Natural killer cell (primary cell): ENCODE measurements at regions not wholly inside any gene's neighbourhood (a gene's known extent, or its start where the extent isn't known, plus 50 kb on each side); places are given as distances from the start of the nearest gene placed in this dataset.

ENCODE experiments used
- ATAC-seq, 3 donors: fragments of 150-1000 bp in 2 of 3; fragments of 200-7000 bp in 1 of 3; cut with Tn5 transposase; 1 replicate in 1 of 3; 2 replicates in 2 of 3; pipeline ENCODE4 v1.10.0; 2021; ENCODE audit warnings: mild to moderate bottlenecking in 2 of 3, moderate library complexity in 2 of 3
- DNase-seq, 2 donors: peaks; one replicate each; pipeline versions ENCODE4 v3.0.0 to v3.0.0-alpha.2; 2013 to 2021; ENCODE audit warnings: mixed read lengths in 1 of 2
- H3K27ac ChIP-seq: one replicate; pipeline ENCODE4 v1.5.1; 2013; ENCODE audit warnings: mild to moderate bottlenecking, low read length
- H3K27me3 ChIP-seq: one replicate; pipeline ENCODE4 v1.6.1; 2013; ENCODE audit warnings: low read length; ENCODE audit not compliant: control insufficient read depth, insufficient read depth
- H3K36me3 ChIP-seq: one replicate; pipeline ENCODE4 v1.6.1; 2013; ENCODE audit warnings: low read length; ENCODE audit not compliant: control insufficient read depth, insufficient read depth
- H3K4me1 ChIP-seq: one replicate; pipeline ENCODE4 v1.6.1; 2013; ENCODE audit warnings: low read length; ENCODE audit not compliant: control insufficient read depth, insufficient read depth
- H3K4me3 ChIP-seq: one replicate; pipeline ENCODE4 v1.5.1; 2013; ENCODE audit warnings: low read length
- H3K9me3 ChIP-seq: one replicate; pipeline ENCODE4 v1.6.1; 2013; ENCODE audit warnings: low read length; ENCODE audit not compliant: control insufficient read depth, insufficient read depth
- H3K27ac Mint-ChIP-seq, 2 donors: one replicate each; pipeline ENCODE4 v1.8.0; 2022; ENCODE audit warnings: mild to moderate bottlenecking in 2 of 2, mixed read lengths in 2 of 2, moderate library complexity in 1 of 2
- H3K27me3 Mint-ChIP-seq, 2 donors: one replicate each; pipeline ENCODE4 v1.8.0; 2022; ENCODE audit warnings: low read depth in 2 of 2, mixed read lengths in 2 of 2
- H3K36me3 Mint-ChIP-seq: one replicate; pipeline ENCODE4 v1.8.0; 2022; ENCODE audit warnings: mixed read lengths
- H3K4me1 Mint-ChIP-seq, 2 donors: one replicate each; pipeline ENCODE4 v1.8.0; 2022; ENCODE audit warnings: mixed read lengths in 2 of 2
- H3K4me3 Mint-ChIP-seq: one replicate; pipeline ENCODE4 v1.8.0; 2022; ENCODE audit warnings: mild to moderate bottlenecking, moderate library complexity, mixed read lengths
- H3K9me3 Mint-ChIP-seq, 2 donors: one replicate each; pipeline ENCODE4 v1.8.0; 2022; ENCODE audit warnings: mixed read lengths in 2 of 2
- WGBS: methylation state at CpG from one replicate; pipeline ENCODE4 v1.1.7; 2013; ENCODE audit warnings: missing lambda C conversion rate; ENCODE audit not compliant: insufficient coverage; 5-methylcytosine and 5-hydroxymethylcytosine counted together
- intact Hi-C: fragments of 100-400 bp; cut with micrococcal nuclease; formaldehyde crosslinking; loops from one replicate; pipeline ENCODE4 v1.14.2; 2022
- TF ChIP-seq, protein P1 (sequence below): fragments of 200-600 bp; IDR thresholded peaks from one replicate; pipeline ENCODE4 v1.8.0; 2022; ENCODE audit warnings: antibody characterized with exemption

DNA sequence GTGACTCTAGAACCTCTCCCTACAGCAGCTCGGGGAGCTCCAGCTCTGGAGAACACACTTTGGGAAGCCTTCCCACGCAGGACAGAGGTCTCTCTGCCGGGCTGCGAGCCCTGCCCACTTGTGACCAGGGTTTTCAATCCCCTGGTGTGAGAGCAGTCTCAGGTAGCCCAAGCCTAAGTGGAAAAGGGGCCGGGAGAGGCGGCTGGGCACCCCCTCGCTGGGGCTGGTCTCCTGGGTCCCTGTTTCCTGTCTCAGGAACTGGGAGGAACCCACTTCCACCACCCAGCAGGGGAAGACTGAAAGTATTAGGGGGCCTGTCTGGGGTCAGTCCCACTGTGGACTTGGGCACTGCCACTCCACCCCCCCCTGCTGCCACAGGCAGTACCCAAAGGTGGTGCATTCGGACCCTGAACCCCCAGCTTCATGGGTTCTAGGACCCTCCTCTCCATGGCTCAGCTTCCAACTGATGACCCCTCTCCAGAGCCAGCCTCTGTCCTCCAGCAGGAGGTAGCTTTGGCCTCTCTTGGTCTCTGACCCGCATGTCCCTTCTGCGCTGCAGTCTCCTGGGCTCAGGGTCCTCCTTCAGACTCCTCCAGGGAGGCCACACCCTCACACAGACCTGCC is 70.0 kb downstream of the RRM2 start:
- Mint-ChIP-seq H3K27me3 (no peaks in the 10 kb centered on the region), H3K9me3 (peaks cover 8 to 11% of the 10 kb centered on the region in 2 donors), H3K4me1 (peaks cover 0 to 18% of the 10 kb centered on the region in 2 donors), H3K27ac (no peak overlapping the region), H3K36me3 (no peaks in the 10 kb centered on the region), H3K4me3 (no peak overlapping the region)
- Histone ChIP-seq H3K27ac (no peak overlapping the region), H3K36me3 (no peaks in the 10 kb centered on the region), H3K4me3 (no peak overlapping the region), H3K9me3 (no peaks in the 10 kb centered on the region), H3K4me1 (no peaks in the 10 kb centered on the region), H3K27me3 (no peaks in the 10 kb centered on the region)
- intact Hi-C loops: no loop called here
- 81% methylated on average over 10 of the region's 10 CpGs for WGBS
- DNase-seq (no peak), ATAC-seq (no peak)
- TF ChIP-seq, protein P1, sequence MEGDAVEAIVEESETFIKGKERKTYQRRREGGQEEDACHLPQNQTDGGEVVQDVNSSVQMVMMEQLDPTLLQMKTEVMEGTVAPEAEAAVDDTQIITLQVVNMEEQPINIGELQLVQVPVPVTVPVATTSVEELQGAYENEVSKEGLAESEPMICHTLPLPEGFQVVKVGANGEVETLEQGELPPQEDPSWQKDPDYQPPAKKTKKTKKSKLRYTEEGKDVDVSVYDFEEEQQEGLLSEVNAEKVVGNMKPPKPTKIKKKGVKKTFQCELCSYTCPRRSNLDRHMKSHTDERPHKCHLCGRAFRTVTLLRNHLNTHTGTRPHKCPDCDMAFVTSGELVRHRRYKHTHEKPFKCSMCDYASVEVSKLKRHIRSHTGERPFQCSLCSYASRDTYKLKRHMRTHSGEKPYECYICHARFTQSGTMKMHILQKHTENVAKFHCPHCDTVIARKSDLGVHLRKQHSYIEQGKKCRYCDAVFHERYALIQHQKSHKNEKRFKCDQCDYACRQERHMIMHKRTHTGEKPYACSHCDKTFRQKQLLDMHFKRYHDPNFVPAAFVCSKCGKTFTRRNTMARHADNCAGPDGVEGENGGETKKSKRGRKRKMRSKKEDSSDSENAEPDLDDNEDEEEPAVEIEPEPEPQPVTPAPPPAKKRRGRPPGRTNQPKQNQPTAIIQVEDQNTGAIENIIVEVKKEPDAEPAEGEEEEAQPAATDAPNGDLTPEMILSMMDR: no peak

DNA sequence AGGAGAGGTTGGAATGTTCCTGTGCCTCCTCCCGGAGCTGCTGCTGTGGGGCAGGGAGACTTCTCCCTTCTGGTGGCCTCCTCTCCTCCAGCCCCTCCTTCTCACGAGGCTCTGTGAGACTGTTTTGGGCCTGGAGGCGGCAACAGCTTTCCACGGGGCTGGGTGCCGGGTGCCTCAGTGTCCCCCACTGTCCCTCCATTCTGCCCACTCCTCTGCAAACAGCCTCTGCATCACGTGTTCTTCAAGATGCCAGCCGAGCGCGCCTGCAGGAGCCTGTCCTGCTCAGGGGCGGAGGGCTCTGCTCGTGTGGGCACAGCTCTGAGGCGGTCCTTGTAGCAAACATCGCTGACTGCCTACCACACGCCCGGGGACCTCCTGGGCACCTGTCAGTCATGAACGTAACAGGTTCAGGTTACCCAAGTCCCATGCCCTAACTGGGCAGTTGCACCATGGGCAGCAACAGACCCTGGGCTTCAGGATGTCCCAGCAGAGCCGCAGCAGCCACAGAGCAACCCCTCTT is 70.8 kb downstream of the RRM2 start:
- Histone ChIP-seq H3K4me1 (no peaks in the 10 kb centered on the region), H3K27ac (no peak overlapping the region)
- WGBS: 96% methylated on average over 17 of the region's 17 CpGs

GRCh38 chr2:10193851-10194820 is 71.6 kb downstream of the RRM2 start:
- DNase-seq (no peak), ATAC-seq (no peak)
- H3K36me3 Mint-ChIP-seq: no peaks in the 10 kb centered on the region
- H3K27ac ChIP-seq: no peak overlapping the region
- no peak overlapping the region for H3K4me3 Mint-ChIP-seq
- H3K36me3 ChIP-seq: no peaks in the 10 kb centered on the region
- H3K4me1 Mint-ChIP-seq: peaks cover 0 to 18% of the 10 kb centered on the region in 2 donors
- no peak overlapping the region for H3K4me3 ChIP-seq
- no peaks in the 10 kb centered on the region for H3K4me1 ChIP-seq
- H3K27me3 ChIP-seq: no peaks in the 10 kb centered on the region
- H3K27me3 Mint-ChIP-seq: no peaks in the 10 kb centered on the region
- no peaks in the 10 kb centered on the region for H3K9me3 ChIP-seq
- WGBS: 95% methylated on average over 25 of the region's 27 CpGs
- TF ChIP-seq, protein P1: no peak
- peaks cover 8 to 11% of the 10 kb centered on the region in 2 donors for H3K9me3 Mint-ChIP-seq
- intact Hi-C loops: no loop called here
- no peak overlapping the region for H3K27ac Mint-ChIP-seq

More for the DNA sequence above, 70.8 kb downstream of the RRM2 start:
- no peaks in the 10 kb centered on the region for H3K36me3 ChIP-seq
- TF ChIP-seq, protein P1: no peak
- no peak overlapping the region for H3K27ac Mint-ChIP-seq
- H3K4me1 Mint-ChIP-seq: peaks cover 0 to 18% of the 10 kb centered on the region in 2 donors
- no peaks in the 10 kb centered on the region for H3K36me3 Mint-ChIP-seq
- DNase-seq (no peak), ATAC-seq (no peak)
- H3K9me3 ChIP-seq: no peaks in the 10 kb centered on the region
- H3K4me3 Mint-ChIP-seq: no peak overlapping the region
- peaks cover 8 to 11% of the 10 kb centered on the region in 2 donors for H3K9me3 Mint-ChIP-seq
- H3K27me3 ChIP-seq: no peaks in the 10 kb centered on the region
- no peak overlapping the region for H3K4me3 ChIP-seq
- no peaks in the 10 kb centered on the region for H3K27me3 Mint-ChIP-seq
- intact Hi-C loops: no loop called here
